Posterior cingulate gyrus (tissue), 11 donors: ENCODE measurements at regions not wholly inside any gene's neighbourhood (a gene's known extent, or its start where the extent isn't known, plus 50 kb on each side); places are given as distances from the start of the nearest gene placed in this dataset.

Source experiments
- DNase-seq, 10 donors: peaks; one replicate each; pipeline versions ENCODE4 v3.0.0 to v3.0.0-alpha.2; 2020 to 2021; ENCODE audit warnings: mixed read lengths in 3 of 10
- intact Hi-C: fragments of 100-400 bp; cut with DNase I; formaldehyde crosslinking; loops from one replicate; pipeline ENCODE4 v1.15.1; 2023

- intact Hi-C loops = no loop called here
- DNase-seq = peak in 2 of 10 donors; percentile 2 to 20
These were observed 221.9 kb upstream of the GSE1 start for GRCh38 chr16:85391175-85391707.

DNA sequence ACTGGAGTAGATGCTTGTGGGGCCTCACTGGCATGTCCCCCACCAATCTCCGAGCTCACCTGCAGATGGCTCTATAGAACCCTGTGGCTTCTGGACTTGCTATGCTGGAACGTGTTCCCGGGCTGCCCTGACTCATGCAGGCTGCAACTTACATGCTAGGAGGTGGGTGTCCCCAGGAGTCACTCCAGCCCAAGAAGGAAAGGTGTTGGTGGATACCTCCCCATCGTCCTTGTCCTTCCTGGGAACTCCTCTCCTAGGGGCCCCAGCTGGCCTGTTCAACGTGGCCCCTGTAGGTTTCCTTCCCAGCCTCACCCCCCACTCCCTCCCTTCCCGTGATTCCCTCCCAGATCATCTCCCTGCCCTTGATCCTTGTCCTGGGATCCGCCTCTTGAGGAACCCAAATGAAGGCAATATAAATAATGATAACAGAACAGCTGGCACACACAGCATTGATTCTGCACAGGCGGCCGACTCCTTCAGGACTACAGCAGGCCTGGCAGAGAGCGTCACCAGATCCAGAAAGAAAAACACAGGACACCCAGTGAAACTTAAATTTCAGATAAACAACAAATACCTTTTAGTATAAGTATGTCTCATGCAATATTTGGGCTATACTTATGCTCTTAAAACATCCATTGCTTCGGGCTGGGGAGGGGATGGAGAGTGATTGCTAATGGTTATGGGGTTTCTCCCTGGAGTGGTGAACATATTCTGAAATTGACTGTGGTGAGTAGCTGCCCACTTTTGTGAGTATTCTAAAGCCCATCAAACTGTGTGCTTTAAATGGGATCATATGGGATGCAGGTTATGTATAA lies 221.1 kb upstream of the GSE1 start:
- peak in 3 of 10 donors; percentile 5 to 51 (median 48) for DNase-seq
- intact Hi-C loops = no loop called here

GRCh38 chr16:85392756-85393673 lies 220.1 kb upstream of the GSE1 start:
- peak in 5 of 10 donors; percentile 1 to 66 (median 31) for DNase-seq
- intact Hi-C loops = no loop called here

DNA sequence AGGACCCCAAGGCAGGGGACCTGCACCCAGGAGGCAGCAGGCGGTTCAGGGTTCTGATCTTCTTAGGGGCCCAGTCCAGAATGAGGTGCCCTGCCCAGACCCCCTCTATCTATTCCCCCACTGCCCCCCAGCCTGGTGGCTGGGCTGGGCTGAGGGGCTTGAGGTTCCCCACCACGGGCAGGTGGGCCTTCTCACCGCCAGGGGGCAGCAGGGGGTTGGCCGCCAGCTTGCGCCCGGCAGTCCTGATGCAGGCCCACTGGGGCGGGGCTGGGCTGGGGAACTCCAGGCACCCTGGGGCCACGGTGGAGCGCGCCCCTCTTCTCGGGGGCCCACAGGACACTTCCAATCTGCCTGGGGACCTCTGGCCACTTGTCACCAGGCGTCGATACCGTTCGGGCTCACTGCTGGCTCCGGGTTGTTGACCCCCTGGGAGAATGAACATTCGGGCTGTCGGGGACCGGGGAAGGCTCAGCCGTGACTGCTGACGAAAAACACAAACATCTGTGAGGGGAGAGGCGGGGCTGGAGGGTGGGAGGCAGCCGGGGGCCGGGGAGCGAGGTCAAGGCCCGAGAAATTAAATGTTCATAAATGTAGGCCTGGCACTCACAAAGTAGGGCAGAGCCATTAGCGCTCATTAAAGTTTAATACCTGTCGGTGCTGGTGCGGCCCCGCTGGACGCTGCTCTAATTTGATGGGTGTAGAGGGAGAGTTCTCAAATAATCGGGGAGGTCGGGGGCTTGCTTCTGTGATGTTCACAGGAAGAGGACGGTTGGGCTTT lies 219.3 kb upstream of the GSE1 start:
- intact Hi-C loops = no loop called here
- DNase-seq = peak in 9 of 10 donors; percentile 25 to 89 (median 51)

DNA sequence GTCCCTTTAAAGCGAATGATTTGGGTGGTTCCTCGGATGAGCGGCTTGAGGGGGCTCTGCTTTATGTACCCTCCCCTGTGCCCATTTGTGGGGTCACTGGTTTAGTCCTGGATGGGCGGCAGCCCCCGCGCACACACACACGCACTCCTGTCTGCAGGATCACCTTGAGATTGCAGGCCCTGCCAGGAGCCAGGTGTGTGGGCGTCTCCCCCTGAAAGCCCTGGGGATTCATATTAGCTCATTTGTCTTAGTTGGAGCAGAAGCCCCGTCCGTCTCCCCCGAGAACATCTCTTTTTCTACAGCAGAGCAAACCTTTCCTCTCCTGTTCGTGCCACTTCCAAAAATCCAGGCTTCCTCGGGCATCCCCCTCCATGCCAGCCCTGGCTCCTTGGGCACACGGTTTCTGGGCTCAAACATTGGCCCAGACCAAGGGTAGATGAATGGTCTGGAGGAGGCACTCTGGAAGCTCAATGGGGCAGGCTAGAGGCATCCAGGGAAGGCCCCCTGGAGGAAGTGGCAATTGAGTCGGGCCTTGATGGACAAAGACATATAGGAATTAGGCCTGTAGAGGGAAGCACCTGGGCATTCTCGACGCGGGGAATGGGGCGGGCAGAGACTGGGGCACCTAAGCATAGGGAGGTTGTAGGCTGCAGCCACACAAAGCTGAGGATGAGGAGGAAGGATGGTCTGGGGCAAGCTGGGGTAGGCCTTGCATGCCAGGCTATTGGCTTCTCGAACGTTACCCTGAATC lies 218.5 kb upstream of the GSE1 start:
- DNase-seq = peak in 5 of 10 donors; percentile 0 to 77 (median 41)
- intact Hi-C loops = no loop called here

GRCh38 chr16:85395207-85395912 lies 217.8 kb upstream of the GSE1 start:
- intact Hi-C loops = no loop called here
- DNase-seq = peak in 6 of 10 donors; percentile 21 to 90 (median 64)

DNA sequence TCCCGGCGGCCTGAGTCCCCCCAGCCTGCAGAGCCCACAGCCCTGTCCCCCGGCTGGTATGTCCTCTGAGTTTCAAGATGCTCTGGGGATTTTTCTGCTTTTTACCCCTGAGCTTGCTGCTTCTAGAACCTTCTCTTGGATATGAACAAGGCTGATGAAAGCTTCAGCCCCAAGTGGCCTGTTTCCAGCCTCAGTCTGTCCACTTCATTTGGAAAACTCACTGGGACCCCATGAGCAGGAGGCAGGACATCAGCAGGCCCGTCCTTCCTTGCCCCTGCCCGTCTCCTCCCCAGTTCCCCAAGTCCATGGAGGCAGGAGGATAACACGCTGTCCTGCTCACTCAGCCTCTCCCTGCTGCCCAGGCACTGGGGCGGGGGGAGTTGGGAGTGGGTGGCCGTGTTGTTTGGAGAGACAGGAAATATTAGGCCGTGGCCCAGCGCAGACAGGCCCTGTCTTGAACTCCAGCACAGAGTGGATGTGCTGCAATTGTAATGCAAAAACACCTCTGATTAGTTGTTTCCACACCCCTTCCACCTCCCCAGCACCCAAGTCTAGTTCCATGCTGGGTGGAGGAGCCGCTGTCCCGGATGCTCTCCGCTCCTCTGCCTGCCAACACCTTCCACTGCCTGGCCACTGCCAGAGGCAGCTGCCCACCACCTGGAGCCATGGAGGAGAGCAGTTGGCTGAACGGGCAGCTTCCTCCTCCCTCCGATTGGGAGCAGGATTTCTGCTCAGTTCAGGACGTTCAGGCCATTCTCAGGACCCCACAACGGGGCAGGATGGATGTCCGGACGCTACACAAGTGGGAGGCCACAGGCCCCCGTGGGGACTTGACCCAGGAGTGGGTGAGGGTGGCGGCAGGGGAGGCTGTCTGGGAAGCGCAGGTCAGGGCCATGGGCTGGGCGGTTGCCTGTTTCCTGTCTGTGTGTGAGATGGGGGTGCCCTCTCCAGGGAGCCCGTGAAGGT lies 216.9 kb upstream of the GSE1 start:
- intact Hi-C loops = no loop called here
- peak in 6 of 10 donors; percentile 25 to 89 (median 64) for DNase-seq

GRCh38 chr16:85396879-85397871 lies 215.9 kb upstream of the GSE1 start:
- DNase-seq = peak in 5 of 10 donors; percentile 1 to 85 (median 69)
- intact Hi-C loops = no loop called here

DNA sequence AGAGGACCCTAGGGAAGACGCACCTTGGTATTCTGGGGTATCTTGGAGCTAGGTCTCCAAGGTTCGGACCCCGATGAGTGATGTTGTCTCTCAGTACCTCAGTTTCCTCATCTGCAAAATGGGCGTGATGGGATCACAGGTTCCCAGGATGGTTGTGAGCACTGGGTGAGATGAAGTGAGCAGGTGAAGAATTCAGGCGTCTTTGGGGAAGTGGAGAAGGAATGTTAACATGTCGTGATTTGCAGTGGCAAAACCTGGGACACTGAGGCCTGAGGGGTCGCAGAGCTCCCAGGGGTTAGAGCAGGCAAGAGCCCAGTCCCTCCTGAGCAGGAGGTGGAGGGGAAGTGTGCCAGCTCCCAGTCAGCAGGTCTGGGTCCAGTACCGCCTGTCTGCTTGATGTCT lies 215.1 kb upstream of the GSE1 start:
- intact Hi-C loops = no loop called here
- DNase-seq = peak in 1 of 10 donors; percentile 69

- peak in 3 of 10 donors; percentile 1 to 44 (median 2) for DNase-seq
- intact Hi-C loops = no loop called here
These were observed 214.2 kb upstream of the GSE1 start for GRCh38 chr16:85398688-85399582.

GRCh38 chr16:85399583-85400284 lies 213.4 kb upstream of the GSE1 start:
- peak in 4 of 10 donors; percentile 1 to 51 (median 22) for DNase-seq
- intact Hi-C loops = no loop called here

- DNase-seq = peak in 3 of 10 donors; percentile 2 to 45 (median 40)
- intact Hi-C loops = no loop called here
These were observed 212.6 kb upstream of the GSE1 start for GRCh38 chr16:85400305-85401205.

DNA sequence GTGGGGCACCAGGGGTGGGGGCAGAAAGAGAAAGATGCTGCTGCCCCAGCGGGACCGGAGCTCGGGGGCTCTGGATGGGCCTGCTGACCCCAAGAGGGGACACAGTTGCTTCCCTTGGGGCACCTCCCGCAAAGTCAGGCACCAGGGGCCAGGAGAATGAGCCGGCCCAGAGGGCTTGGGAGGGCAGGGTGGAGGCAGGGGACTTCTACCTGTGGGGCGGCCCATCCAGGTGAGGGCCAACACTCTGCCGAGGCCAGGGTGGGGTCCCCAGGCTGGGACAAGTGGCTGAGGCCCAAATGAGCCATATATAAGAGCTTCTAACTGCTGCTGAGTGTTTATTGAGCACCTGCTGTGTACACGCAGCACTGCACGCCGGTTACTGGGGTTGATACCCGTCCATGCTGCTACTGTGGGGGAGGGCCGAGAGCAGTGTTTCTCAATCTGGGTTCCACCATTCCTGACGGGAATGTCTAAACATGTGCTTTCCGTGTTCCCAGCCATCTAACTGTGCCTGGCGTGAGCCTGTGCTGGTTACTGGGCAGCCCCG lies 211.7 kb upstream of the GSE1 start:
- peak in 4 of 10 donors; percentile 3 to 37 (median 36) for DNase-seq
- intact Hi-C loops = no loop called here
